GM21526 (cell line): ENCODE measurements at regions not wholly inside any gene's neighbourhood (a gene's known extent, or its start where the extent isn't known, plus 50 kb on each side); places are given as distances from the start of the nearest gene placed in this dataset.

Experiments used
- ATAC-seq: cut with Tn5 transposase; IDR thresholded peaks from one replicate; pipeline ENCODE4 v1.9.1; 2021; ENCODE audit warnings: moderate library complexity; ENCODE audit not compliant: unreplicated experiment, low FRiP score

GRCh38 chr2:145592361-145592760 lies 1072.4 kb upstream of the ZEB2 start:
- no peak for ATAC-seq

- no peak for ATAC-seq
These were observed 1071.3 kb upstream of the ZEB2 start for GRCh38 chr2:145591109-145591809.

GRCh38 chr2:145587922-145588321 lies 1068.0 kb upstream of the ZEB2 start:
- ATAC-seq: no peak

- ATAC-seq: no peak
These were observed 1064.4 kb upstream of the ZEB2 start for GRCh38 chr2:145584353-145584752.

GRCh38 chr2:145573608-145574007 lies 1053.7 kb upstream of the ZEB2 start:
- ATAC-seq: no peak

GRCh38 chr2:145572238-145572637 lies 1052.3 kb upstream of the ZEB2 start:
- ATAC-seq: no peak

GRCh38 chr2:145569108-145569507 lies 1049.2 kb upstream of the ZEB2 start:
- no peak for ATAC-seq

- ATAC-seq: no peak
These were observed 1044.1 kb upstream of the ZEB2 start for GRCh38 chr2:145563741-145564615.

- no peak for ATAC-seq
These were observed 1041.2 kb upstream of the ZEB2 start for GRCh38 chr2:145561152-145561551.

GRCh38 chr2:145558617-145559350 lies 1038.9 kb upstream of the ZEB2 start:
- ATAC-seq: no peak

GRCh38 chr2:145555360-145555759 lies 1035.4 kb upstream of the ZEB2 start:
- no peak for ATAC-seq

- no peak for ATAC-seq
These were observed 1031.8 kb upstream of the ZEB2 start for GRCh38 chr2:145551686-145552085.

- ATAC-seq: no peak
These were observed 1028.6 kb upstream of the ZEB2 start for GRCh38 chr2:145548479-145548878.

- no peak for ATAC-seq
These were observed 1027.7 kb upstream of the ZEB2 start for GRCh38 chr2:145547620-145548019.

- ATAC-seq: no peak
These were observed 1026.2 kb upstream of the ZEB2 start for GRCh38 chr2:145546091-145546490.

- no peak for ATAC-seq
These were observed 1023.9 kb upstream of the ZEB2 start for GRCh38 chr2:145543856-145544255.

- ATAC-seq: no peak
These were observed 1023.2 kb upstream of the ZEB2 start for GRCh38 chr2:145543155-145543554.

- no peak for ATAC-seq
These were observed 1021.1 kb upstream of the ZEB2 start for GRCh38 chr2:145541028-145541427.

- ATAC-seq: no peak
These were observed 1018.9 kb upstream of the ZEB2 start for GRCh38 chr2:145538661-145539350.

- ATAC-seq: no peak
These were observed 1010.7 kb upstream of the ZEB2 start for GRCh38 chr2:145530653-145531052.

- ATAC-seq: no peak
These were observed 1004.9 kb upstream of the ZEB2 start for GRCh38 chr2:145524836-145525235.
